GM23248 (cell line): ENCODE measurements at regions not wholly inside any gene's neighbourhood (a gene's known extent, or its start where the extent isn't known, plus 50 kb on each side); places are given as distances from the start of the nearest gene placed in this dataset.
A peak's percentile ranks its signal among the peaks of the same experiment; 100 is the strongest.
"Not testable (repeated sequence)": the region's sequence is repeated elsewhere in the genome, so short reads cannot be mapped to it uniquely, and the experiment has no call there.

Source experiments
- DNase-seq: peaks from one replicate; pipeline ENCODE4 v3.0.0-alpha.2; 2015
- H2AFZ ChIP-seq: fragments of 200-600 bp; sonication (generic); 2 replicates; pipeline ENCODE4 v1.6.1; 2016; ENCODE audit warnings: antibody characterized with exemption
- H3F3A ChIP-seq: fragments of 200-600 bp; sonication (generic); 2 replicates; pipeline ENCODE4 v1.6.1; 2016; ENCODE audit warnings: mild to moderate bottlenecking, antibody characterized with exemption, mixed run types; ENCODE audit not compliant: insufficient read depth
- H3K27ac ChIP-seq: fragments of 200-600 bp; sonication (generic); 2 replicates; pipeline ENCODE4 v1.5.1; 2016; ENCODE audit warnings: mild to moderate bottlenecking
- H3K27me3 ChIP-seq: fragments of 200-600 bp; sonication (generic); replicated peaks from 2 replicates; pipeline ENCODE4 v1.6.1; 2016; ENCODE audit warnings: mild to moderate bottlenecking; ENCODE audit not compliant: insufficient read depth
- H3K36me3 ChIP-seq: fragments of 200-600 bp; sonication (generic); 2 replicates; pipeline ENCODE4 v1.6.1; 2016; ENCODE audit warnings: low read depth, mild to moderate bottlenecking
- H3K4me1 ChIP-seq: fragments of 200-600 bp; sonication (generic); 2 replicates; pipeline ENCODE4 v1.6.1; 2016; ENCODE audit warnings: mild to moderate bottlenecking; ENCODE audit not compliant: insufficient read depth
- H3K4me2 ChIP-seq: fragments of 200-600 bp; sonication (generic); one replicate; pipeline ENCODE4 v1.6.1; 2016; ENCODE audit warnings: mild to moderate bottlenecking; ENCODE audit not compliant: unreplicated experiment
- H3K4me3 ChIP-seq: fragments of 200-600 bp; sonication (generic); 2 replicates; pipeline ENCODE4 v1.5.1; 2016; ENCODE audit warnings: mild to moderate bottlenecking
- H3K79me2 ChIP-seq: fragments of 200-600 bp; sonication (generic); 2 replicates; pipeline ENCODE4 v1.6.1; 2016; ENCODE audit warnings: mild to moderate bottlenecking; ENCODE audit not compliant: insufficient read depth
- H3K9ac ChIP-seq: fragments of 200-600 bp; sonication (generic); 2 replicates; pipeline ENCODE4 v1.6.1; 2016; ENCODE audit warnings: mild to moderate bottlenecking
- H3K9me2 ChIP-seq: fragments of 200-600 bp; sonication (generic); 2 replicates; pipeline ENCODE4 v1.6.1; 2016; ENCODE audit warnings: mixed run types, mild to moderate bottlenecking, moderate library complexity; ENCODE audit not compliant: insufficient read depth
- H3K9me3 ChIP-seq: fragments of 200-600 bp; sonication (generic); one replicate; pipeline ENCODE4 v1.6.1; 2017; ENCODE audit warnings: low read depth
- H4K20me1 ChIP-seq: fragments of 200-600 bp; sonication (generic); 2 replicates; pipeline ENCODE4 v1.6.0; 2016; ENCODE audit not compliant: insufficient read depth
- EZH2 ChIP-seq: fragments of 200-600 bp; sonication (generic); IDR thresholded peaks from 2 replicates; pipeline ENCODE4 v1.6.1; 2018; ENCODE audit warnings: antibody characterized with exemption, mild to moderate bottlenecking; ENCODE audit not compliant: insufficient read depth, poor library complexity, severe bottlenecking
- EZH2phosphoT487 ChIP-seq: fragments of 200-600 bp; sonication (generic); IDR thresholded peaks from 2 replicates; pipeline ENCODE4 v1.6.1; 2018; ENCODE audit warnings: antibody characterized with exemption, moderate library complexity, mild to moderate bottlenecking, low read depth; ENCODE audit not compliant: insufficient read depth
- WGBS, 2 experiments: methylation state at CpG; one replicate each; pipeline ENCODE4 v1.1.6; 2015 to 2017; ENCODE audit warnings: low lambda C conversion rate in 2 of 2, low coverage in 1 of 2; ENCODE audit errors: missing lambda C conversion rate in 2 of 2; 5-methylcytosine and 5-hydroxymethylcytosine counted together
- in situ Hi-C: fragments of 300-500 bp; cut with MboI; formaldehyde crosslinking; loops from 2 replicates; pipeline ENCODE4 v1.15.0; 2020

DNA sequence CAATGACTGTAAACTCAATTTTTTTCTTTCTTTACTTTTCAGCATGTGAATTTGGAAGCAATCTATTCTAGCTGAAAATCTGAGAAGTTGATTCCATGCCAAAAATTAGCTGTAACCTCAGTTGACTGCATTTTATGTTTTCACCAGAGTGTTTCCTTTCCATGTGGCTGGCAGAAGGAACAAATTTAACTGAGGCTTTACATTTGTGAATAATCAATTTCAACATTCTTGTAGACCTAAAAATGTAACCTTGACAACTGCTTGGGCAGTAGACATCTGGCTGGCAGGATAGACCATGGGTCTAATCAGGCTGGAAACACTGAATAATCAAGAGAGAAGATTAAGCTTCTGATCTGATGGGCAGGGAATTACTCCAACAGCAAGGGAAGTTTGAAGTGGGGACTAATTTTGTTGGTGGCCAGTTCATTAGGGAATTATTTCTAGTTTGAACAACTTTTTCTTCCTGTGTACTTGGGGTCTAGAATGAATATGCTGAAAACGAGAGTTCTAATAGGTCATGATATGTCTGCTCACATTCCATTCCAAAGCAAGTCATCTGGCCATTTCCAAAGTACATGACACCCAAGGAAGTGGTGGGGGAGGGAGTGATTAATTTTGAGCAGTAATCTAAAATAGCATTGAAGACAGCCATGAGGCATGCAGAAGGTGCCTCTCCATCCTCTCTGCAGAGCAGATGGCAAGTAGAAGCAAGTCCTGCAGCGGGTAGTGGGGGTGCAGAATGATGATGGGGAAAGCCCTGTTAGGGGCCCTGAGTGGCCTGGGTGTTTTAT is 68.2 kb downstream of the ATP23 start:
- Histone ChIP-seq H3K9me2 (no peaks in the 10 kb centered on the region), H3K27ac (no peak overlapping the region), H3K4me3 (no peak overlapping the region), H3K4me1 (no peaks in the 10 kb centered on the region; the same call in 1 of the 2 replicates), H3K9ac (no peak overlapping the region), H3K9me3 (no peaks in the 10 kb centered on the region), H3F3A (no peaks in the 10 kb centered on the region), H2AFZ (no peak overlapping the region), H3K79me2 (no peaks in the 10 kb centered on the region), H4K20me1 (no peaks in the 10 kb centered on the region), H3K27me3 (no peaks in the 10 kb centered on the region), H3K36me3 (no peaks in the 10 kb centered on the region), H3K4me2 (no peak overlapping the region)
- peak; percentile 18 for DNase-seq
- TF ChIP-seq EZH2phosphoT487 (no peak), EZH2 (no peak)
- 27 to 28% methylated on average over 2 of the region's 2 CpGs for WGBS, 2 experiments
- in situ Hi-C loops: no loop called here

DNA sequence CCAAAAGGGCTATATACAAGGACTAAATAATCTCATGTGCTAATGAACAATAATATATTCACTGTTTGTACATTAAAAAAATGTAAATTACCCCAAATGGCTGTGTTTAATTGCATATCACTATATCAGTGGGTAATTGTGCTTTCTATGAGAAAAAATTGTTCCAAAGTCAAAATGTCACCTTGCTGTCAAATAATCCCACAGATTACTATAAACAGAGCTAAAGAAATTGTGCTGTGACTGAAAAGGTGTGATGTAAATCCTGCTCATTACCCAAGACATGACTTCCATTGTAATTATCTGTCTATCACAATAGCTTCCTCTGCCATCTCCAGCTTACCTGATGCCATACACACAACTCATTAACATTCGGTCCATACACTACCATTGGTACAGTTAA is 70.3 kb downstream of the ATP23 start:
- H3K9me2 ChIP-seq: no peaks in the 10 kb centered on the region
- H3K9me3 ChIP-seq: no peaks in the 10 kb centered on the region
- H4K20me1 ChIP-seq: no peaks in the 10 kb centered on the region
- no peak overlapping the region for H3K9ac ChIP-seq
- no peak overlapping the region for H3K4me2 ChIP-seq
- no peak for TF ChIP-seq EZH2phosphoT487
- in situ Hi-C loops: no loop called here
- no peaks in the 10 kb centered on the region for H3K79me2 ChIP-seq
- H2AFZ ChIP-seq: no peak overlapping the region
- no peak for DNase-seq
- H3K27me3 ChIP-seq: no peaks in the 10 kb centered on the region
- no peaks in the 10 kb centered on the region for H3F3A ChIP-seq
- no peaks in the 10 kb centered on the region; the same call in 1 of the 2 replicates for H3K4me1 ChIP-seq
- H3K4me3 ChIP-seq: no peak overlapping the region
- H3K27ac ChIP-seq: no peak overlapping the region
- no peaks in the 10 kb centered on the region for H3K36me3 ChIP-seq
- 38 to 45% methylated on average over 1 of the region's 1 CpG for WGBS, 2 experiments

DNA sequence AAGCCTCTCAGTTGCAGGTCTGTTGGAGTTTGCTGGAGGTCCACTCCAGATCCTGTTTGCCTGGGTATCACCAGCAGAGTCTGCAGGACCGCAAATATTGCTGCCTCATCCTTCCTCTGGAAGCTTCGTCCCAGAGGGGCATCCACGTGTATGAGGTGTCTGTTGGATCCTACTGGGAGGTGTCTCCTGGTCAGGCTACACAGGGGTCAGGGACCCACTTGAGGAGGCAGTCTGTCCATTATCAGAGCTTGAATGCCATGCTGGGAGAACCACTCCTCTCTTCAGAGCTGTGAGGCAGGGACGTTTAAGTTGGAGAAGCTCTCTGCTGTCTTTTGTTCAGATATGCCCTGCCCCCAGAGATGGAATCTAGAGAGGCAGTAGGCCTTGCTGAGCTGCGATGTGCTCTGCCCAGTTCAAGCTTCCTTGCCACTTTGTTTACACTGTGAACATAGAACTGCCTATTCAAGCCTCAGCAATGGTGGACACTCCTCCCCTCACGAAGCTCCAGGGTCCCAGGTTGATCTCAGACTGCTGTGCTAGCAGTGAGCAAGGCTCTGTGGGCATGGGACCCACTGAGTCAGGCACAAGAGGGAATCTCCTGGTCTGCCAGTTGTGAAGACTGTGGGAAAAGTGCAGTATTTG is 81.1 kb downstream of the ATP23 start:
- H3K9me3 ChIP-seq, H3K4me3 ChIP-seq, H3K36me3 ChIP-seq, in situ Hi-C loops, H3K79me2 ChIP-seq, H3K9me2 ChIP-seq, H4K20me1 ChIP-seq, DNase-seq, H3K4me2 ChIP-seq, H3K27ac ChIP-seq, H2AFZ ChIP-seq, H3K4me1 ChIP-seq, H3F3A ChIP-seq, H3K27me3 ChIP-seq, H3K9ac ChIP-seq: not testable (repeated sequence)
- WGBS, 2 experiments: 33 to 42% methylated on average over 6 of the region's 6 CpGs

DNA sequence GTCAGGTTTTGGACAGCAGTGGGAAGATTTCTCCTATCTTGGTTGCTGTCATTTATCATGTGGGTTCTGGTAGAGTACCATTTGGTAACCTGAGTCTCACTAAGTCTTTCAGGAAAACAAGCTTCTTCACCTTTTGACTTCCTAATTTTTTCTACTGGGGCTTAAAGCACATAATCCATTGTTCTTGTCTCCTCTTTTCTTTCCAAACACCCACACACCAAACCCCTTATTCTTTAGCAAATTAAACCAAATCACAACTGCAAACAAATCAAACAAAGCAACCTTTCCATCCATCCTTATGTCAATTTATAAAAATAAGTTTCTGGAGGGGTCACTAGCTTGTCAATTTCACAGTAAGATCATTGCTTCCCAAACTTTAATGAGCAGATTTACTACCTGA is 84.1 kb downstream of the ATP23 start:
- H3K4me2 ChIP-seq: no peak overlapping the region
- H3K79me2 ChIP-seq: no peaks in the 10 kb centered on the region
- no peak overlapping the region for H3K27ac ChIP-seq
- DNase-seq: no peak
- no peaks in the 10 kb centered on the region for H3K36me3 ChIP-seq
- H4K20me1 ChIP-seq: no peaks in the 10 kb centered on the region
- no peaks in the 10 kb centered on the region for H3K27me3 ChIP-seq
- no peak for TF ChIP-seq EZH2phosphoT487
- TF ChIP-seq EZH2: no peak
- H3K9me3 ChIP-seq: no peaks in the 10 kb centered on the region
- H3F3A ChIP-seq: no peaks in the 10 kb centered on the region
- peaks cover 5% of the 10 kb centered on the region; the same call in 1 of the 2 replicates for H3K9me2 ChIP-seq
- in situ Hi-C loops: no loop called here
- no peak overlapping the region for H3K9ac ChIP-seq
- no peaks in the 10 kb centered on the region for H3K4me1 ChIP-seq
- no peak overlapping the region for H2AFZ ChIP-seq
- H3K4me3 ChIP-seq: no peak overlapping the region

DNA sequence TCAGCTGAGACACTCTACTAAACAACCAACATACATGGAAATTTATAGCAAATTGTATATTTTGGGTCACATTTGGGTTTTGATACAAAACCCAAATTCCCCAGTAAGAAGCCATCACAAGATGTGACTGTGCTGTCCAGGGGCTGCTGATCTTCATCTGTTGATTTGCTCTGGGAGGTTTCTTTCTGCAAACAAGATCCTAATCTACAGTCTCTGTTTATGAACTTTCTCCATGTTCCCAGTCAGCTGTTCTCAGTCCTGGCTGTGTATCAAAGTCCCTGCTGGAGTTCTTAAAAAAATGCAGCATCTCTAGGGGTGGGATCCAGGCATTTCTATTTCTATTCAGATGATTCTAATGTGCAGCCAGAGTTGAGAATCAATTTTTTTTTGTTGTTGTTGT is 85.1 kb downstream of the ATP23 start:
- Histone ChIP-seq H3K79me2 (no peaks in the 10 kb centered on the region), H3K9me2 (peaks cover 5% of the 10 kb centered on the region; the same call in 1 of the 2 replicates), H3K4me2 (no peak overlapping the region), H3K9ac (no peak overlapping the region), H3K27ac (no peak overlapping the region), H4K20me1 (no peaks in the 10 kb centered on the region), H3K4me1 (no peaks in the 10 kb centered on the region), H3K36me3 (no peaks in the 10 kb centered on the region), H3K4me3 (no peak overlapping the region), H3K27me3 (no peaks in the 10 kb centered on the region), H3F3A (no peaks in the 10 kb centered on the region), H3K9me3 (no peaks in the 10 kb centered on the region), H2AFZ (no peak overlapping the region)
- TF ChIP-seq EZH2 (no peak), EZH2phosphoT487 (no peak)
- no peak for DNase-seq
- in situ Hi-C loops: no loop called here
